Retina (tissue), 1 donor: ENCODE measurements at regions not wholly inside any gene's neighbourhood (a gene's known extent, or its start where the extent isn't known, plus 50 kb on each side); places are given as distances from the start of the nearest gene placed in this dataset.

ENCODE experiments used
- DNase-seq: peaks from one replicate; pipeline ENCODE4 v3.0.0-alpha.2; 2016

- DNase-seq = no peak
Measured at GRCh38 chr10:62866941-62867340, 50.8 kb upstream of the EGR2 start.

- DNase-seq = no peak
Measured at GRCh38 chr10:62866451-62866850, 50.3 kb upstream of the EGR2 start.
